ENCODE measurements at regions not wholly inside any gene's neighbourhood (a gene's known extent, or its start where the extent isn't known, plus 50 kb on each side); places are given as distances from the start of the nearest gene placed in this dataset.

DNA sequence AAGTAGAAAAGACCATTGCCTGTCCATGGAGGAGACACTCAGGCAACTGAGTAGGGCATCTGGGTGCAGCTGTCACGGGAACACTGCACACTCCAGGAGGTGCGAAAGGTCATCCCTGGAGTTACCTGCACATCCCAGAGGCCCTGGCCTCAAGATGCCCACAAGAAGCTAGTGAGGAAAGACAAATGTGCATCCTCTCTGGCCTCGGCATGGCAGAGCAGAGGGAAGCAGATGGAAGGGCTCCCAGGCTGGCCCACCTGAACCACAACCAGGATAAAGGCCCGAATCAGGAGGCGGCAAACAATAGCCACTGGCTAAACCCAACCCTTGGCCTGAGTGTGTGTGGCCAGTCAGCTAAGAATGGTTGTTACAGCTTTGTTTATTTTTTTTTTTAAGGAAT, 231.7 kb downstream of the SYK start:
- POLR2A ChIA-PET = no interaction called here
- TF ChIP-seq, protein P1, sequence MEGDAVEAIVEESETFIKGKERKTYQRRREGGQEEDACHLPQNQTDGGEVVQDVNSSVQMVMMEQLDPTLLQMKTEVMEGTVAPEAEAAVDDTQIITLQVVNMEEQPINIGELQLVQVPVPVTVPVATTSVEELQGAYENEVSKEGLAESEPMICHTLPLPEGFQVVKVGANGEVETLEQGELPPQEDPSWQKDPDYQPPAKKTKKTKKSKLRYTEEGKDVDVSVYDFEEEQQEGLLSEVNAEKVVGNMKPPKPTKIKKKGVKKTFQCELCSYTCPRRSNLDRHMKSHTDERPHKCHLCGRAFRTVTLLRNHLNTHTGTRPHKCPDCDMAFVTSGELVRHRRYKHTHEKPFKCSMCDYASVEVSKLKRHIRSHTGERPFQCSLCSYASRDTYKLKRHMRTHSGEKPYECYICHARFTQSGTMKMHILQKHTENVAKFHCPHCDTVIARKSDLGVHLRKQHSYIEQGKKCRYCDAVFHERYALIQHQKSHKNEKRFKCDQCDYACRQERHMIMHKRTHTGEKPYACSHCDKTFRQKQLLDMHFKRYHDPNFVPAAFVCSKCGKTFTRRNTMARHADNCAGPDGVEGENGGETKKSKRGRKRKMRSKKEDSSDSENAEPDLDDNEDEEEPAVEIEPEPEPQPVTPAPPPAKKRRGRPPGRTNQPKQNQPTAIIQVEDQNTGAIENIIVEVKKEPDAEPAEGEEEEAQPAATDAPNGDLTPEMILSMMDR (IDR thresholded peaks at IDR 0.05) = no peak
- TF ChIP-seq, protein P2, sequence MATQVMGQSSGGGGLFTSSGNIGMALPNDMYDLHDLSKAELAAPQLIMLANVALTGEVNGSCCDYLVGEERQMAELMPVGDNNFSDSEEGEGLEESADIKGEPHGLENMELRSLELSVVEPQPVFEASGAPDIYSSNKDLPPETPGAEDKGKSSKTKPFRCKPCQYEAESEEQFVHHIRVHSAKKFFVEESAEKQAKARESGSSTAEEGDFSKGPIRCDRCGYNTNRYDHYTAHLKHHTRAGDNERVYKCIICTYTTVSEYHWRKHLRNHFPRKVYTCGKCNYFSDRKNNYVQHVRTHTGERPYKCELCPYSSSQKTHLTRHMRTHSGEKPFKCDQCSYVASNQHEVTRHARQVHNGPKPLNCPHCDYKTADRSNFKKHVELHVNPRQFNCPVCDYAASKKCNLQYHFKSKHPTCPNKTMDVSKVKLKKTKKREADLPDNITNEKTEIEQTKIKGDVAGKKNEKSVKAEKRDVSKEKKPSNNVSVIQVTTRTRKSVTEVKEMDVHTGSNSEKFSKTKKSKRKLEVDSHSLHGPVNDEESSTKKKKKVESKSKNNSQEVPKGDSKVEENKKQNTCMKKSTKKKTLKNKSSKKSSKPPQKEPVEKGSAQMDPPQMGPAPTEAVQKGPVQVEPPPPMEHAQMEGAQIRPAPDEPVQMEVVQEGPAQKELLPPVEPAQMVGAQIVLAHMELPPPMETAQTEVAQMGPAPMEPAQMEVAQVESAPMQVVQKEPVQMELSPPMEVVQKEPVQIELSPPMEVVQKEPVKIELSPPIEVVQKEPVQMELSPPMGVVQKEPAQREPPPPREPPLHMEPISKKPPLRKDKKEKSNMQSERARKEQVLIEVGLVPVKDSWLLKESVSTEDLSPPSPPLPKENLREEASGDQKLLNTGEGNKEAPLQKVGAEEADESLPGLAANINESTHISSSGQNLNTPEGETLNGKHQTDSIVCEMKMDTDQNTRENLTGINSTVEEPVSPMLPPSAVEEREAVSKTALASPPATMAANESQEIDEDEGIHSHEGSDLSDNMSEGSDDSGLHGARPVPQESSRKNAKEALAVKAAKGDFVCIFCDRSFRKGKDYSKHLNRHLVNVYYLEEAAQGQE (IDR thresholded peaks at IDR 0.05; ENCODE audit: insufficient read depth in 1 of 2, low read depth in 2 of 2, low read length in 1 of 2) = no peak
- Histone ChIP-seq H3K9me3 (ENCODE audit: control insufficient read depth, insufficient read depth, low read depth, low read length) (no peaks in the 10 kb centered on the region), H3K27ac (ENCODE audit: low read length) (no peak overlapping the region), H3K4me1 (ENCODE audit: control insufficient read depth, insufficient read depth, low read length) (peaks cover 12% of the 10 kb centered on the region), H3K36me3 (ENCODE audit: control insufficient read depth, insufficient read depth, low read length) (no peaks in the 10 kb centered on the region), H3K4me3 (ENCODE audit: low read depth in 2 of 2, low read length in 2 of 2) (no peak overlapping the region), H3K27me3 (ENCODE audit: control insufficient read depth, insufficient read depth, low read length) (no peaks in the 10 kb centered on the region)
- ATAC-seq (no peak), DNase-seq (ENCODE audit: low read depth, low spot score) (no peak)
- no TSS peak for BruUV-seq (replicated peaks)
- in situ Hi-C loops (cut with HindIII; ENCODE audit: low pct_unique_long_range_greater_than_20kb, low sequenced_read_pairs) = no loop called here
- CTCF ChIA-PET = no interaction called here
- intact Hi-C loops (cut with micrococcal nuclease; ENCODE audit: unreplicated experiment) = no loop called here

DNA sequence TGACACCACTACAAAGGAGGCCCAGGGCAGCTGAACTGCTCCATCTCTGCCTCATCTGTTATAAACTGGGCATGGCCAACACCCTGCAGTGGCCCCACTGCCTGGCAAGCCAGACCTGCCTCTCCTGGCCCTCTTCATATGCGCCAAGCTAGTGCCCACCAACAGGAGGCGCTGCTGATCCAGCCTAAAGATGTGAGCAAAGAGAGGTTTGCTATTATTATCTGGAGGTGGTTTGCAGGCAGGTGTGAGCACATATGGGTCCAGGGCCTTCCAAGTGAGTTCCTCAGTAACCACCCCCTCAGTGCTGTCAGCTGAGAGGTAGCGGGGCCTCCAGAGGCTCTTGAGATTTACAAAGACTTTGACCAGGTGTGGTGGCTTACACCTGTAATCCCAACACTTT, 232.2 kb downstream of the SYK start:
- intact Hi-C loops (cut with micrococcal nuclease; ENCODE audit: unreplicated experiment) = no loop called here
- POLR2A ChIA-PET = no interaction called here
- Histone ChIP-seq H3K27me3 (ENCODE audit: control insufficient read depth, insufficient read depth, low read length) (no peaks in the 10 kb centered on the region), H3K36me3 (ENCODE audit: control insufficient read depth, insufficient read depth, low read length) (no peaks in the 10 kb centered on the region), H3K4me3 (ENCODE audit: low read depth in 2 of 2, low read length in 2 of 2) (no peak overlapping the region), H3K4me1 (ENCODE audit: control insufficient read depth, insufficient read depth, low read length) (peaks cover 12% of the 10 kb centered on the region), H3K9me3 (ENCODE audit: control insufficient read depth, insufficient read depth, low read depth, low read length) (no peaks in the 10 kb centered on the region), H3K27ac (ENCODE audit: low read length) (no peak overlapping the region)
- TF ChIP-seq, protein P1 (IDR thresholded peaks at IDR 0.05) = peak; percentile 72
- TF ChIP-seq POLR2AphosphoS5 (IDR thresholded peaks at IDR 0.05; ENCODE audit: low read depth, low read length) = no peak
- DNase-seq (ENCODE audit: low read depth, low spot score) (no peak), ATAC-seq (no peak)
- no TSS peak for BruUV-seq (replicated peaks)
- CTCF ChIA-PET = no interaction called here
- in situ Hi-C loops (cut with HindIII; ENCODE audit: low pct_unique_long_range_greater_than_20kb, low sequenced_read_pairs) = no loop called here

DNA sequence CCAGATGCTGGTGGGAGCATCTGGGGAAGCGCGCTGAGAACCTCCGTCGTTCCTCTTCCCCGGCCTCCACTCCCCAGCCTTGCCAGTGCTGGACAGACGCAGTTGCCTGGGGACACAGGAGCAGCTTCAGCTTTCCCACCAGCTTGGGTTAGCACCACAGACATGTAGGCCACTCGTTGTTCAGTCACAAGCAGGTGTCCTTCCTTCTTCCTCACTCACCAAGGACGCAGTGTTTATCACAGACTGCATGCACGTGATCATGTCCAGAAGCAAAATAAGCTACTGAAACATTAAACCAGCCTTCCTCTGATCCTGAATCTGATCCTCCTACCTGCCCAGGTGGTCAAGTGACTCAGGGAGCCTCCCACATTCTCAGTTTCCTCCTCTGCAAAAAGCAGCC, 232.9 kb downstream of the SYK start:
- intact Hi-C loops (cut with micrococcal nuclease; ENCODE audit: unreplicated experiment) = no loop called here
- no peak for TF ChIP-seq SIN3A (IDR thresholded peaks at IDR 0.05; ENCODE audit: borderline replicate concordance, insufficient read depth, low read depth, low read length)
- no peak for TF ChIP-seq TCF7L2 (IDR thresholded peaks at IDR 0.05; ENCODE audit: low read depth, low read length)
- TF ChIP-seq, protein P2 (IDR thresholded peaks at IDR 0.05; ENCODE audit: insufficient read depth in 1 of 2, low read depth in 2 of 2, low read length in 1 of 2) = no peak
- TF ChIP-seq POLR2AphosphoS5 (IDR thresholded peaks at IDR 0.05; ENCODE audit: low read depth, low read length) = no peak
- TF ChIP-seq, protein P1 (IDR thresholded peaks at IDR 0.05) = no peak
- Histone ChIP-seq H3K27me3 (ENCODE audit: control insufficient read depth, insufficient read depth, low read length) (no peaks in the 10 kb centered on the region), H3K27ac (ENCODE audit: low read length) (no peak overlapping the region), H3K9me3 (ENCODE audit: control insufficient read depth, insufficient read depth, low read depth, low read length) (no peaks in the 10 kb centered on the region), H3K4me3 (ENCODE audit: low read depth in 2 of 2, low read length in 2 of 2) (no peak overlapping the region), H3K36me3 (ENCODE audit: control insufficient read depth, insufficient read depth, low read length) (no peaks in the 10 kb centered on the region), H3K4me1 (ENCODE audit: control insufficient read depth, insufficient read depth, low read length) (peaks cover 12% of the 10 kb centered on the region)
- CTCF ChIA-PET = no interaction called here
- POLR2A ChIA-PET = no interaction called here
- in situ Hi-C loops (cut with HindIII; ENCODE audit: low pct_unique_long_range_greater_than_20kb, low sequenced_read_pairs) = no loop called here
- DNase-seq (ENCODE audit: low read depth, low spot score) = no peak
- no peak for ATAC-seq
- no TSS peak for BruUV-seq (replicated peaks)
